HG03045 (cell line): ENCODE measurements at regions not wholly inside any gene's neighbourhood (a gene's known extent, or its start where the extent isn't known, plus 50 kb on each side); places are given as distances from the start of the nearest gene placed in this dataset.
A peak's percentile ranks its signal among the peaks of the same experiment; 100 is the strongest.

Source experiments
- ATAC-seq: cut with Tn5 transposase; IDR thresholded peaks from one replicate; pipeline ENCODE4 v1.9.1; 2021; ENCODE audit warnings: mild to moderate bottlenecking, moderate library complexity; ENCODE audit not compliant: unreplicated experiment

DNA sequence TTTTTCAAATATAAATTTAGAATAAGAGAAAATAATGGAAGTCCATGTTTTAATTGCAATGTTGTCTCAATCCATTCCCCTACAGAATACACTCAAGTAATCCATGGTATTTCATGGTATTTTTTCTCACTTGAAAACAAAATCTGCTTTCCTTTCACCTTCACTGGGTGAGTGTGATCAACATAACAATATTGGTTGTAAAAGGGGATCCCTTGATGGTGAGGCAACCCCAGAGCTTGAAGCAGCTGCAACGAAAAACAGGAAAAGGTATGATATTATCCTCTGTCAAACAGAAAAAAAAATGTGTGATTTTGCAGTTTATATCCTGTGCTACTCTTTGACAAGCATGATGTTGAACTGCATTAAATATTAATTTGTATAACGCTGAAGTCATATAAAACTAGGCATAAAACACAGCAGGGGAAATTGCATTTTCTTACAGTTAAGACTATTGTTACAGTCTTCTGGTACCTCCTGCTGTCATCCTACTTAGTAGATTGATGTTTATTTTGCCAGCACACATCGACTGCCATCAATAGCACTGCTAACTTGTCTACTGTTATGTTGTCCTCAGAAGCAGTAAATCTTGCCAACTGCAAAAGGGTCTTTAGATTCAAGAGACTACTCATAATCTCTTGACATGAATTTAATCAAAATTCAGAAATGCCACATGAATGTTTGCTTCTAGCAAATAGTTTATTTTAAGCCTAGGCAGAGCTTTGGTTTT is 373.1 kb upstream of the MIR17HG start:
- no peak for ATAC-seq

DNA sequence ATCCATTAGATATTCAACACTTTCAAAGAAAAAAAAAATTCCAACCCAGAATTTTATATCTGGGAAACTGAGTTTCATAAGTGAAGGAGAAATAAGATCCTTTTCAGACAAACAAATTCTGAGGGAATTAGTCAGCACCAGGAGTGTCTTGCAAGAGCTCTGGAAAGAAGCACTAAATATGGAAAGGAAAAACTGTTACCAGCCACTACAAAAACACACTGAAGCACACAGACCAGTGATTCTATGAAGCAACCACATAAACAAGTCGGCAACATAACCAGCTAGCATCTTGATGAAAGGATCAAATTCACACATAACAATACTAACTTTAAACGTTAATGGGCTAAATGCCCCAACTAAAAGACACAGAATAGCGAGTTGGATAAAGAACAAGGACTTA is 368.4 kb upstream of the MIR17HG start:
- no peak for ATAC-seq

DNA sequence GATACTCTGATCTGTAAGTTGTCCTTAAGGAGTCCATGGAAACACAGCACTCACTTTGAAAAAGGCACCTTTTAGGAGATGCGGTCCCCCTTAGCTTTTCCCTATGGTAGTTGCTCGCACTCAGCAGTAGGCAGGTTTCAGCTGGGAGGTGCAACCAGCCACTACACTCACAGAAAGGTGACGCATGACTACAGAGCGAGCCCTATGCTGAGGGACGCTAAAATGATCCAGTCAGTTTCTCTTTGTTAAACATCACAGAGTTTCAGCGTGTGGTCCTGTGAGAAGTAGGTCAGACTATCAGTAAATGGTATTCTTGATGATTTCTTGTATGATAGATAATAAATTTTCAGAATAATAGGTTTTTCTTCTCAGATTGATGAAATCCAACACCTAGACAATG is 362.7 kb upstream of the MIR17HG start:
- no peak for ATAC-seq

DNA sequence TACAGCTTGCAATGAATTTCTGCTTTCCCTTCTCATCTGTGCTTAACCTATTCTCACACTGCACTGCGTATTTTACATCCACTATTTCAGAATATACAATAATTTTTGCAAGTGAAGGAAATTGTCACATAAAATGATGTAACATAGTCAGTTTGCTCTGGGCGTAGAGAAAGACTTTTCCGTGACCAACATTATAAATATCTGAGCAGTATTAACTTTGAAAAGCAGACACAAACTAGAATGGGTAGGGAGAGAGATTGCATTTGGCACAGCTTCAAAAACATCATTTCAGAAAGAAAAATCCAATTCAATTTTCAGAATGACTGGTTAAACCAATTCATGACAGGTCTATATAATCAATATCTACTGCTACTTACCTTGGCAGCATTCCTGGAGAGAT is 352.5 kb upstream of the MIR17HG start:
- ATAC-seq = no peak

- no peak for ATAC-seq
These were observed 351.9 kb upstream of the MIR17HG start for GRCh38 chr13:90995614-90996013.

DNA sequence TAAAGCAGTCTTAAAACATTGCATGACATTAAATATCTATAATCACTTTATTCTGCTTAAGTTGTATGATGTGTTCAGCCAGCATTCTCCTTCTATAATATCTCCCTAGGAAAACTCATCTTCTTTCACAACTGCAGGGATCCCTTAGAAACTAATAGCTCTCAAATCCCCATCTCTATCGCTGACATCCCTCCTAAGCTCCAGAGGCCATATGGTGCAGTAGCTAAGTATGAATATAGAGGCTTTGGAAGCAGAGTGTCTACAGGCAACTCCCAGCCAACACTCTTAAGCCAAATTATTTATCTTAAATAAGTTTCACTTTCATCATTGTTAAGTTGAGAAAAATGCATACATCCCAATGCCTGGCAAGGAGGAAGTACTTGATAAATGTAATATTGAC is 349.5 kb upstream of the MIR17HG start:
- no peak for ATAC-seq

GRCh38 chr13:90999401-90999800 is 348.1 kb upstream of the MIR17HG start:
- no peak for ATAC-seq

DNA sequence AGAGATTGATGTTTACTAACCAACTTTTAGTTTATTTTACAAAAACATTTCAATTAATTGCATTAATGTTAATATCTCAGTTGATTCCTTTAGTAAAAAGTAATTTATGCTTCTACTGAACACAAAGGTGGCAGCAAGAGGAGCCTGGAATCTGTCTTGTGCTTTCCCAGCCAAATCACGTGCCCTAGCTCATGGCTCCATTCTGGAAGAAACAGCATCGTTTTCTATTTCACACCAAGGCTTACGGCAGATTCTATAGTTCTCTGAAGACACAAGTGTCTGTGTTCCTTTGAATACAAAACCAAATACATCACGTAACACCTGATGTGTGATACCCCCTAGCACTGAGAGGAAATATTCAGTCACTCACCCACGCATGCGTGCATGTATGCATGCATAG is 346.1 kb upstream of the MIR17HG start:
- ATAC-seq = no peak

DNA sequence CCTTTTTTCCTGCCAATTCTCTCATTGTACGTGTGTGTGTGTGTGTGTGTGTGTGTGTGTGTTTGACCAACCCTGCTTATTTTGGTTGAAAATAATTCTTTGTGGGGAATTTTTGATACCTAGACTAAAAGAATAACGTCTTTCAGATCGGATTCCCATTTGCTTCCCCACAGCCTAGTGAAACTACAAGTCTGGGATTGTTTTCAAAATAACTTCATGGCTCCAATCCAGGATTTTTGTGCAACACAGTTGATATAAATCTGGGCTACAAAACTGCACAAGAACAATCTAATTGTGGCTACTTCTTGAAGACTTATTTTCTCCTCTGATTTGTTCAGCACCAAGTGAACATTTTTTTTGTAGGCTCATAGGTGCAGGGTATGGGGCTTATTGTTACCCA is 332.8 kb upstream of the MIR17HG start:
- ATAC-seq = no peak

- ATAC-seq = peak; percentile 90
These were observed 330.3 kb upstream of the MIR17HG start for GRCh38 chr13:91017031-91017668.

- ATAC-seq = peak; percentile 27
These were observed 329.8 kb upstream of the MIR17HG start for GRCh38 chr13:91017669-91018053.

- ATAC-seq = no peak
These were observed 326.9 kb upstream of the MIR17HG start for GRCh38 chr13:91020461-91021034.

DNA sequence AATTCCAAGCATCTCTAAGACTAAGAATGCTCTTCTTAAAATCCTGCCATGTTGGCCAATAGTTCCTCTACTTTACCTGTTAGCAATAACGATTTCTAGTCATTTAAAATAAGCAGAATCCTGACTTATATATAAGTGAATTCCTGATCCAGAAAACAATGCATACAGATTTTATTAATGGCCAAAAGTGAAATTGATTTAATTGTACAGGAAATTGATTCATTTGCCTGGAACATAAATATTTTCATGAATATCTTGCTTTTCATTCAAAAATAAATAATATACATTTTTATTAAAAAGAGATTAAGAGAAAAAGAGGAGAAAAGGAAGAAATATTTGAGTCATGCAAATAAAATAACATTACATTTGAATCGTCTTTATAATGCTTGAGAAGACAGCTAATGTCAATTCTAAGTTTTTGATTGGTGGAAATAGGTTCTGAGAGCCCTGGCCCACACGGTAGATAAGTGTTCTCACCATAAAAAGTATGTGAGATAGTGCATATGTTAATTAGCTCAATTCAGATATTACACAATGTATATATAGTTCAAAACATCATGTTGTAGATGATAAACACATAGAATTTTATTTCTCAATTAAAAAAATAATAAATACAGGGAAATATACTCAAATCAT is 323.2 kb upstream of the MIR17HG start:
- no peak for ATAC-seq

- ATAC-seq = no peak
These were observed 322.0 kb upstream of the MIR17HG start for GRCh38 chr13:91025442-91025841.

DNA sequence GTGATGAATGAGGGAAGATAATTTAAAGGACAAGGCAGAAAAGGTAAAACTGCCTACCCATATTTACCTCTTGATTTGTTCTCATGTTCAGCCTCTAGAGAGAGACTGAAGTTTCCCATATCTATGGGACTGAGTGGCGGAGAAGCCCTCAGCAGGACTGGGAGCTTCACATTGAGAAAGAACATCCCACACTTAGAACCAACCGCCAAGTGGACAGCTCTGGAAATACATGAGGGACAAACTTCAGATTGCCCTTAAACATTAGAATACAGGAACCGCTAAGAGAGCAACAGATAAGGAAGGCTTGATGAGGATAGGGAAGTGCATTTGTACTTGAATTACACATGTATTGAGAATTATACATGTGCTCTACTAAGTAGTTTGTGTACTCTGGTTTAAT is 316.0 kb upstream of the MIR17HG start:
- no peak for ATAC-seq

DNA sequence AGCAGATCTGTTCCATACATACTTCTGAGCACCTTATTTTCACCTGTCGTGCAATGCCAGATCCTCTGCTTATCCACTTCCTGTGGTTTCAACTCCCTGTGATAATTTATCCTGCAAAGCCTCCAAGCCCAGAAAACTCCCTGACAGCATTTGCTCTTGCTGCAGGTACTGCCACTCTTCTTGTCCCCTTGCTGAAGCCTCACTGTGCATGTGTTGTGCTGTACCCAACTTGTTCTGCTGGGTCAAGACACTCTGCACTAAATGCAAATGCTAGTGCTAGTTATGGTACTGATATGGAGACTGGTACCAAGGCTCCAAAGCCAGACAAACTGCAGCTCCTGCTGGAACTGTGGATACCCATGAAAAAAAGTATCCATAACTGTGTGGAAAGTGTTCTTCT is 315.4 kb upstream of the MIR17HG start:
- ATAC-seq = no peak

DNA sequence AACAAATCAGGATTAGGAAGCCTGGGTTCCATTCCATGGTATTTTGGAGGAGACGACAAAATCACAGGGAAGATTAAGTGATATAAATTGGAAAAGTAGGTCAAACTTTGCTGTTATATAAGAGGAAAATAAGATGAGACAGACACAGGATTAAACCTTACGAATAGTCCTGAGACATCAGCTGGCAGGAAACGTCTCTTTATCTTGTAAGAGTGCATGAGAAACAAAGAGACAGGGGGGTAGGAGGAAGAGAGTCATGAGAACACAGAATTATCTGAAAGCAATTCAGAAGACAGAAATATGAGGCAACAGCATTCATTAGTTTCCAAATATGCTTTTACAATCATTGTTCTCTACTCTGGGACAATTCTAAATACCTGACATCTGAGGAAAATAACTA is 310.6 kb upstream of the MIR17HG start:
- no peak for ATAC-seq

DNA sequence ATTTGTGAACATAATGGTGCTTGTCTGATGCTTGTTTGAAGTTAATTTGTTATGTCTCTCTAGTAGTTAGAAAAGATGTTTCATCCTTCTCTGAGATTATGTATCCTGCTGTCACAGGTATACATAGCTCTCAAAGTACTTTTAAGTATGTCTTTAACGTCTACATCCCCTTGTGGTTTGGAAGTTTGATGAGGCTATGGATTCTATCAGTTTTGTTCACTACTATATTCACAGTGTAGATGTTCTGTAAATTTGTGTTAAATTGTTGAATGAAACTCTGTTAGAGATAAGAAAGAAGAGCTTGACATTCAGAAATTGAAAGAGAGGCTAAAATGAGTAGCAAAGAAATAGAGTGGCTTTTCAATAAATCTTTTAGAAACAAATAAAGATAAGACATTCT is 304.6 kb upstream of the MIR17HG start:
- ATAC-seq = no peak

DNA sequence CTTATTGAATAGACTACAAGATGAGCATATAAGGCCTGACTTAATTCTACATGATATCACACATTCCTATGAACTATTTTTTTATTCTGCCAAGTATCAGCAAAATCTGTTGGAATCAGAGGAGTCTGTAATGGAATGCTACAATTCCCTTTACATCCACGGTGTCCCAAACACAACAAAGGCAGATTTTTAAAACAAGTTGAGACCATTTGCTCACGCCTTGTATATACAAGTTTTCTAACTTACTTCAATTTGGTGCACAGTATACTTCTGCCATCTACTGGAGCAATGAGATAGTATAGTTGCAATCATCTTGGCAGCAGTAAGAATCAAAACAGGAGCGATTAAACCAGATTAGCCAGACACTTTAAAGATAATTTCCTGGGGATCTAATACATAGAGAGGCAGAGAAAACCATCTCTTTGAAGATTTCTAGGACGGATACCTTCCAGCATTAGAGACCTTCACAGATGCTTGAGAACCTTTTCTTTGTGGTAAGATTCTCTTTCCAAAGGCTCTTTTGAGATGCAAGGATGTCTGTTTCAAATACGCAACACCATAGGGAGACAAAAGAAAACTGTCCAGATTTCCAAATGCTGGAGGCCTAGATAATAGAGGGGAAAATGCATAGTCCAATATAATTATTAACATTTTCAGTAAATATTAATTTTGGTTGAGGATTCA is 302.0 kb upstream of the MIR17HG start:
- no peak for ATAC-seq

DNA sequence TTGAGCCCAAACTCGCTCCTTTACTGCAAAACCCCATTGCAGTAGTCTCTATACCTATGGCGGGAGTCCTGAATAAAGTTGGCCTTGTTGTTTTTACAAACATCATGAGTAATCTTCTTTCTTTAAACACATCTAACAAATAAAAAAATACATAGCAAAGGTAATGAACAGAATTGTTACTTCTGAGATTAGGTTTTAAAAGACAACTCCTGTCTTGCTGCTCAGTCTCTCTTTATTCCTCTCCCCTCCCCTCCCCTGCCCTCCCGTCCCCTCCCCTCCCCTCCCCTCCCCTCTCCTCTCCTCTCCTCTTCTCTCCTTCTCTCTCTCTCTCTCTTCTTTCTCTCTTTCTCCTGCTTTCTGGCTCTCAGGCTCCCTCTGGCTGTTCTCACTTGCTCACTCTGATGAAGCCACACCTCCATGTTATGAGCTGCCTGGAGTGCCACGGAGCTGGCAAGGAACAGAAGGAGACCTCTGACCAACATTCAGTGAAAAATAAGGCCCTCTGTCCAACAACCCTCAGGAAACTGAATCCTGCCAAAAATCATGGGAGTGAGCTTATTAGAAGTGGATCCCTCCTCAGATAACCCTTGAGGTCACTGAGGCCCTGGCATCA is 300.7 kb upstream of the MIR17HG start:
- ATAC-seq = no peak

DNA sequence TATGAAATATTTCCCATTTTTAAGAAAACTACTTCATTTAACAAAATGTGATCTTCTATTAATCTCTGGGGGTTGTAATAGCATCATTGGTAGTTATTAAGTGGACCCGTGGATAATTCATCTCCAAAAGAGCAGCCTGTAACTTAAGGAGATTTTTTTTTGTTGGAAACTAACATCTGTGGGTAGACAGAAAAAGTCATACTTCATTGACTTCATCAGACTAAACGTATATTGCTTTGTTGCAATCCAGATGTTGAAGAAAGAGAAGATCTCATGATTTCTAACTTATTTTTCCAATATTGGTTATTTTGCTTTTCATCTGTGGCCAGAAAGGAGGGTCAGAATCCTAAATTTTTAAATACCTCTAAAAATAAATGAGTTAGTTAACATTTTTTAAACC is 296.5 kb upstream of the MIR17HG start:
- ATAC-seq = no peak
